SHP77 treated with DMSO at 0.1 percent for 48 hours (cell line): ENCODE measurements at regions not wholly inside any gene's neighbourhood (a gene's known extent, or its start where the extent isn't known, plus 50 kb on each side); places are given as distances from the start of the nearest gene placed in this dataset.

Source experiments
- DNase-seq: peaks from one replicate; lab custom pipeline; 2025; lab: John Stamatoyannopoulos, UW

DNA sequence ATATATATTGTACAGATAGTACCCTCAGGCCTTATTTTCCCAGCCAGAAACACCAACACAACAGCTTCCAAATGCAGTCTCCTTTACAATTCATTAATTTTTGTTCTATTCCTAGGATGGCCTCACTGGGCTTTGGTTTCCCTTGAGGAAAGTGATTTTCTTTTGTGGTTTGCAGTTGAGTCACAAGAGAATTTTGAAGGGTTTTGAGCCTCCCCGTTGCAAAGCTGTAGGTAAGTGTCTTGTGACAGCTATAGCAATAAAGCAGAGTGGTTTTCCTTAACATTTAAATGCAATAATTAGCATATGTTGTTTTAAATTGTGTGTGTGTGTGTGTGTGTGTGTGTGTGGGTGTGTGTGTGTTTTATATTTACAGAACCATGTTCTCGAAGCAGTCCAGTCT is 54.1 kb upstream of the WDR17 start:
- DNase-seq: no peak

DNA sequence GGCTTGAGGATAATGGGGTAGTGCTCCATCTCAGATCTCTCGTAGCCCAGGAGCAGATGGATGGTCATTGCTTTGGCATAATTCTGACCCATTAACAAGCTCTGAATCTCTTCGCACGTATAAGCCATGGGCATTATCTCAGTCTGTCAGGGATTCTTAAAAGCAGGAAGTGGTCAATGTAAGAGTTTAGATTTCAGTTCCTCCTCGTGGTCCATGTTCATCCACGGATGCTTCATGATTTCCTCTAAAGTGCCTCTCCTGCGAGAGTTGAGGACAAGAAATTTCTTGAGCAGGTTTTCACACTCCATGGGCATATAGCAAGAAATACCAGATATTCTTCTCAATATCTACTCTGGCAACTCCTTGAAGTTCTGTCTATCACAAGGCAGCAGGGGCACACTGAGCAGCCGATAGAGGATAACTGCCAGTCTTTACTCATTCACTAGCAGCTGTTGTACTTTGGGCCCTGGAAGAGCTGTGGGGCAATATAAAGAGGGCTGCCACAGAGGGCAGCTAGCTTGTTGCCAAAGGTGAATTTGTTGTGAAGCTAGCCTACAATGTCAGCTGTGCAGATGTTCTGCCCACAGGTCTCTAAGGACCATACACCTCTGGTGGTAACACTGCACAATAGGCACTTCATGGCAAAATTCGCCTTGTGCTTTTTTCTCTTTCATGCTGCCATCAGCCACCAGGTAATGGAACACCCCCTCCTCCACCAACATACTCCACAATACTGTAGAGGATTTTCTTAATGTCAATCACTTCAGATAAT is 52.0 kb upstream of the WDR17 start:
- no peak for DNase-seq

DNA sequence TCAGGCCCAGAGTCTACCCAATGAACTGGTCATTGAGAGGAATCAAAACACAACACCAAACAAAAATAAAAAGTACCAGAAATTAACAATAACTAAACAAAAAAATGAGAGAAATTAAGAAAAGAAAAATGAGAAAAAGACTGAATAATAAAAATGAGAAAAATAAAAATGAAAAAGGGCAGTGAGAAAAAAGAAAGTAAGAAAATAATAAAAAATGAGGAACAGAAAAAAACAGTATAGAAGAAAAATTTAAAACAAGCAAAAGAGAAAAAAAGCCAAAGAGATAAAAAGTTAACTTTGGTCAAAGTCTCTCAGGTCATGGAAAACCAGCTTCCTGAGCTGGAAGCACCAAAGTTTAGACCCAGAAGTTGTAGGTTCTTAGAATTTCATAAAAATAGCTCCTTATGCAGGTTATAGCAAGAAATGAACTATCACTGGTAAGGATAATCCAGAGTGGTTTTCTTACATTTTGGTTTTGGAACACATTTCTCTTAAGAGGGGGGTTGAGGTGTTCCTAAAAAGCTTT is 51.0 kb upstream of the WDR17 start:
- no peak for DNase-seq
